SK-MEL-5 (cell line): ENCODE measurements at regions not wholly inside any gene's neighbourhood (a gene's known extent, or its start where the extent isn't known, plus 50 kb on each side); places are given as distances from the start of the nearest gene placed in this dataset.

Experiments used
- DNase-seq: peaks from one replicate; pipeline ENCODE4 v3.0.0-alpha.2; 2016; ENCODE audit warnings: low read depth, low spot score
- in situ Hi-C: cut with HindIII; loops from 2 replicates; pipeline ENCODE4 v1.10.0; 2016; ENCODE audit warnings: low sequenced_read_pairs, high pct_unique_total_duplicates, low pct_unique_long_range_greater_than_20kb

GRCh38 chr20:24816431-24816830 lies 132.6 kb upstream of the CST7 start:
- in situ Hi-C loops, result no loop called here
- no peak for DNase-seq

- in situ Hi-C loops, result no loop called here
- DNase-seq, result no peak
Measured at GRCh38 chr20:24816907-24817306, 132.2 kb upstream of the CST7 start.

GRCh38 chr20:24817351-24817750 lies 131.7 kb upstream of the CST7 start:
- no peak for DNase-seq
- in situ Hi-C loops, result no loop called here

GRCh38 chr20:24818056-24818455 lies 131.0 kb upstream of the CST7 start:
- no peak for DNase-seq
- in situ Hi-C loops, result no loop called here

GRCh38 chr20:24819331-24819965 lies 129.6 kb upstream of the CST7 start:
- DNase-seq, result no peak
- in situ Hi-C loops, result no loop called here

- in situ Hi-C loops, result no loop called here
- no peak for DNase-seq
Measured at GRCh38 chr20:24820345-24820744, 128.7 kb upstream of the CST7 start.

- no peak for DNase-seq
- in situ Hi-C loops, result no loop called here
Measured at GRCh38 chr20:24821391-24821790, 127.7 kb upstream of the CST7 start.

- DNase-seq, result no peak
- in situ Hi-C loops, result no loop called here
Measured at GRCh38 chr20:24823176-24823784, 125.8 kb upstream of the CST7 start.

- in situ Hi-C loops, result no loop called here
- DNase-seq, result no peak
Measured at GRCh38 chr20:24823989-24824693, 124.9 kb upstream of the CST7 start.

GRCh38 chr20:24825591-24825990 lies 123.5 kb upstream of the CST7 start:
- no peak for DNase-seq
- in situ Hi-C loops, result no loop called here

GRCh38 chr20:24827603-24828295 lies 121.3 kb upstream of the CST7 start:
- no peak for DNase-seq
- in situ Hi-C loops, result no loop called here

- no peak for DNase-seq
- in situ Hi-C loops, result no loop called here
Measured at GRCh38 chr20:24828992-24829648, 119.9 kb upstream of the CST7 start.

GRCh38 chr20:24829649-24830370 lies 119.3 kb upstream of the CST7 start:
- DNase-seq, result no peak
- in situ Hi-C loops, result no loop called here

GRCh38 chr20:24830649-24831048 lies 118.4 kb upstream of the CST7 start:
- DNase-seq, result no peak
- in situ Hi-C loops, result no loop called here

- no peak for DNase-seq
- in situ Hi-C loops, result no loop called here
Measured at GRCh38 chr20:24831232-24831631, 117.8 kb upstream of the CST7 start.

GRCh38 chr20:24832518-24832917 lies 116.6 kb upstream of the CST7 start:
- in situ Hi-C loops, result no loop called here
- DNase-seq, result no peak

GRCh38 chr20:24833592-24833991 lies 115.5 kb upstream of the CST7 start:
- in situ Hi-C loops, result no loop called here
- no peak for DNase-seq
